ENCODE measurements at regions not wholly inside any gene's neighbourhood (a gene's known extent, or its start where the extent isn't known, plus 50 kb on each side); places are given as distances from the start of the nearest gene placed in this dataset.

- TF ChIP-seq POLR2AphosphoS5 (IDR thresholded peaks at IDR 0.05; ENCODE audit: insufficient read depth in 1 of 2, low read depth in 1 of 2) (no peak), CTCF (IDR thresholded peaks at IDR 0.05) (no peak)
Observed at GRCh38 chr13:50406831-50407230, 391.6 kb downstream of the KCNRG start.

Measured in vagina (tissue), 2 donors.